ENCODE measurements at regions not wholly inside any gene's neighbourhood (a gene's known extent, or its start where the extent isn't known, plus 50 kb on each side); places are given as distances from the start of the nearest gene placed in this dataset.

DNA sequence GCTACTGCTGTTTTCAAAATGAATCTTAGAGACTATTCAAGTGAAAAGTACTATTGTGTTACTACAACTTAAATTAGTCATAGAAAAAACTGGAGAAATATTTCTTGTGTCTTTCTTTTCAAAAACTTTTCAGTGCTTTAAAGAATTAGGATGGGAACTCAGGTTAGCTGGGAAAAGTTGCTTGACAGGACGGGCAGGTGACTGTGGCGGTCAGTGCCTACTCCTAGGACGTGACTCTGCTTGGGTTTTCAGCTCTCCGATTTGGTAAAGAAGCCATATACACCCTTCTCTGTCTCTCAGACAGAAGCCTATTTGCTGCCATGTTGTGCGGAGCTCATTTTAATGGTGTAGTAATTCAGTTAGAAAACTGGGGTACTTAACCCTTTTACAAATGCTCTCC, 89.8 kb upstream of the CACNA2D3 start:
- TF ChIP-seq, protein P1, sequence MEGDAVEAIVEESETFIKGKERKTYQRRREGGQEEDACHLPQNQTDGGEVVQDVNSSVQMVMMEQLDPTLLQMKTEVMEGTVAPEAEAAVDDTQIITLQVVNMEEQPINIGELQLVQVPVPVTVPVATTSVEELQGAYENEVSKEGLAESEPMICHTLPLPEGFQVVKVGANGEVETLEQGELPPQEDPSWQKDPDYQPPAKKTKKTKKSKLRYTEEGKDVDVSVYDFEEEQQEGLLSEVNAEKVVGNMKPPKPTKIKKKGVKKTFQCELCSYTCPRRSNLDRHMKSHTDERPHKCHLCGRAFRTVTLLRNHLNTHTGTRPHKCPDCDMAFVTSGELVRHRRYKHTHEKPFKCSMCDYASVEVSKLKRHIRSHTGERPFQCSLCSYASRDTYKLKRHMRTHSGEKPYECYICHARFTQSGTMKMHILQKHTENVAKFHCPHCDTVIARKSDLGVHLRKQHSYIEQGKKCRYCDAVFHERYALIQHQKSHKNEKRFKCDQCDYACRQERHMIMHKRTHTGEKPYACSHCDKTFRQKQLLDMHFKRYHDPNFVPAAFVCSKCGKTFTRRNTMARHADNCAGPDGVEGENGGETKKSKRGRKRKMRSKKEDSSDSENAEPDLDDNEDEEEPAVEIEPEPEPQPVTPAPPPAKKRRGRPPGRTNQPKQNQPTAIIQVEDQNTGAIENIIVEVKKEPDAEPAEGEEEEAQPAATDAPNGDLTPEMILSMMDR (IDR thresholded peaks at IDR 0.05): no peak
- H3K27me3 Mint-ChIP-seq: peaks cover 3% of the 10 kb centered on the region
- ATAC-seq (ENCODE audit: low read depth) (no peak), DNase-seq (no peak)
- H3K36me3 Mint-ChIP-seq (ENCODE audit: low read depth): no peaks in the 10 kb centered on the region
- CTCF ChIA-PET: no interaction called here
- no peak overlapping the region for H3K4me3 Mint-ChIP-seq
- POLR2A ChIA-PET: no interaction called here
- no peak overlapping the region for H3K27ac Mint-ChIP-seq
- H3K9me3 Mint-ChIP-seq: no peaks in the 10 kb centered on the region
- H3K4me1 Mint-ChIP-seq: no peaks in the 10 kb centered on the region
- intact Hi-C loops (cut with micrococcal nuclease): no loop called here

- Mint-ChIP-seq H3K4me1 (no peaks in the 10 kb centered on the region), H3K27ac (no peak overlapping the region), H3K36me3 (ENCODE audit: low read depth) (no peaks in the 10 kb centered on the region), H3K4me3 (no peak overlapping the region), H3K9me3 (no peaks in the 10 kb centered on the region), H3K27me3 (no peaks in the 10 kb centered on the region)
- no peak for ATAC-seq (ENCODE audit: low read depth)
- ChIA-PET POLR2A (no interaction called here), CTCF (no interaction called here)
- intact Hi-C loops (cut with micrococcal nuclease): no loop called here
- TF ChIP-seq, protein P1 (IDR thresholded peaks at IDR 0.05): no peak
- no peak for DNase-seq
Measured at GRCh38 chr3:54028372-54028771, 94.0 kb upstream of the CACNA2D3 start.

- Mint-ChIP-seq H3K9me3 (peaks cover 6% of the 10 kb centered on the region), H3K4me3 (no peak overlapping the region), H3K4me1 (no peaks in the 10 kb centered on the region), H3K27me3 (peaks cover 2% of the 10 kb centered on the region), H3K27ac (no peak overlapping the region), H3K36me3 (ENCODE audit: low read depth) (no peaks in the 10 kb centered on the region)
- ChIA-PET POLR2A (no interaction called here), CTCF (no interaction called here)
- intact Hi-C loops (cut with micrococcal nuclease): no loop called here
- DNase-seq: no peak
- TF ChIP-seq, protein P1 (IDR thresholded peaks at IDR 0.05): no peak
- ATAC-seq (ENCODE audit: low read depth): no peak
Measured at GRCh38 chr3:54026543-54026942, 95.8 kb upstream of the CACNA2D3 start.

GRCh38 chr3:54021071-54021470, 101.3 kb upstream of the CACNA2D3 start:
- no peaks in the 10 kb centered on the region for H3K36me3 Mint-ChIP-seq (ENCODE audit: low read depth)
- TF ChIP-seq, protein P1 (IDR thresholded peaks at IDR 0.05): no peak
- intact Hi-C loops (cut with micrococcal nuclease): no loop called here
- no peak for ATAC-seq (ENCODE audit: low read depth)
- POLR2A ChIA-PET: no interaction called here
- peaks cover 23% of the 10 kb centered on the region for H3K9me3 Mint-ChIP-seq
- H3K27ac Mint-ChIP-seq: no peak overlapping the region
- H3K4me1 Mint-ChIP-seq: no peaks in the 10 kb centered on the region
- no peak overlapping the region for H3K4me3 Mint-ChIP-seq
- H3K27me3 Mint-ChIP-seq: peaks cover 4% of the 10 kb centered on the region
- no peak for DNase-seq
- CTCF ChIA-PET: no interaction called here

DNA sequence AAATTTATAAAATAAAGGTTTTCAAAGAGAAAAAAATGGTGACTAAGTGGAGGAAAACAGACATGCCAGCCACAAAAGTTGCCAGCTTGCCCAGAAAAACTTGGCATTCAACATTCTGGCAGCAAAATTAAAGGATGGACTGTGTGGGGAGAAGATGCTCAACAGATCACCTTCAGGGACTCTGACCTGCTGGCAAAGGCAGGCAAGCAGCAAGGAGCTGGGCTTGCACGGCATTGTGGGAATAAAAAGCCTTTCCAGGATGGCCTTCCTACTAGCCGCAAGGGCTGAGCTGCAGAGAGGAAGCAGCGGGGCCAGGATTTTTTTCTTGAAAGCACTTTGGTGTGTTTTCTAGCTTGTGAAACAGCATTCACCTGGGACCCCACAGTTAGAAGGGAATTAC, 101.9 kb upstream of the CACNA2D3 start:
- Mint-ChIP-seq H3K9me3 (peaks cover 23% of the 10 kb centered on the region), H3K36me3 (ENCODE audit: low read depth) (no peaks in the 10 kb centered on the region), H3K4me3 (no peak overlapping the region), H3K27me3 (peaks cover 6% of the 10 kb centered on the region), H3K27ac (no peak overlapping the region), H3K4me1 (no peaks in the 10 kb centered on the region)
- POLR2A ChIA-PET: no interaction called here
- intact Hi-C loops (cut with micrococcal nuclease): no loop called here
- DNase-seq: no peak
- TF ChIP-seq, protein P1 (IDR thresholded peaks at IDR 0.05): no peak
- CTCF ChIA-PET: no interaction called here
- ATAC-seq (ENCODE audit: low read depth): no peak
